Activated naive CD8-positive, alpha-beta T cell treated with anti-CD3 and anti-CD28 coated beads for 36 hours (primary cell): ENCODE measurements at regions not wholly inside any gene's neighbourhood (a gene's known extent, or its start where the extent isn't known, plus 50 kb on each side); places are given as distances from the start of the nearest gene placed in this dataset.
"Not testable (repeated sequence)": the region's sequence is repeated elsewhere in the genome, so short reads cannot be mapped to it uniquely, and the experiment has no call there.

Experiments
- DNase-seq: peaks from one replicate; pipeline ENCODE4 v3.0.0; 2021
- H3K27ac Mint-ChIP-seq: one replicate; pipeline ENCODE4 v1.8.0; 2022; ENCODE audit warnings: mild to moderate bottlenecking, moderate library complexity, mixed read lengths
- H3K27me3 Mint-ChIP-seq: one replicate; pipeline ENCODE4 v1.8.0; 2022; ENCODE audit warnings: mild to moderate bottlenecking, mixed read lengths
- H3K36me3 Mint-ChIP-seq: one replicate; pipeline ENCODE4 v1.8.0; 2021; ENCODE audit warnings: mild to moderate bottlenecking, mixed read lengths
- H3K4me1 Mint-ChIP-seq: one replicate; pipeline ENCODE4 v1.8.0; 2021; ENCODE audit warnings: mixed read lengths
- H3K4me3 Mint-ChIP-seq: one replicate; pipeline ENCODE4 v1.8.0; 2022; ENCODE audit warnings: mild to moderate bottlenecking, moderate library complexity, mixed read lengths
- H3K9me3 Mint-ChIP-seq: one replicate; pipeline ENCODE4 v1.8.0; 2022; ENCODE audit warnings: mixed read lengths

GRCh38 chr19:28358633-28359032, 854.3 kb downstream of the UQCRFS1 start:
- H3K27me3 Mint-ChIP-seq, result peaks cover 3% of the 10 kb centered on the region
- no peak overlapping the region for H3K27ac Mint-ChIP-seq
- H3K4me1 Mint-ChIP-seq, result no peaks in the 10 kb centered on the region
- H3K4me3 Mint-ChIP-seq, result no peak overlapping the region
- no peaks in the 10 kb centered on the region for H3K36me3 Mint-ChIP-seq
- H3K9me3 Mint-ChIP-seq, result peaks cover 7% of the 10 kb centered on the region
- DNase-seq, result no peak

- Mint-ChIP-seq H3K36me3 (no peaks in the 10 kb centered on the region), H3K27ac (no peak overlapping the region), H3K4me1 (no peaks in the 10 kb centered on the region), H3K4me3 (no peak overlapping the region), H3K9me3 (peaks cover 9% of the 10 kb centered on the region), H3K27me3 (no peaks in the 10 kb centered on the region)
- DNase-seq, result no peak
Measured at GRCh38 chr19:28351761-28352160, 861.2 kb downstream of the UQCRFS1 start.

- H3K27me3 Mint-ChIP-seq, H3K4me3 Mint-ChIP-seq, DNase-seq, H3K27ac Mint-ChIP-seq, H3K9me3 Mint-ChIP-seq, H3K4me1 Mint-ChIP-seq, H3K36me3 Mint-ChIP-seq: not testable (repeated sequence)
Measured at GRCh38 chr19:28351321-28351720, 861.6 kb downstream of the UQCRFS1 start.

- Mint-ChIP-seq H3K36me3 (no peaks in the 10 kb centered on the region), H3K9me3 (peaks cover 9% of the 10 kb centered on the region), H3K4me3 (no peak overlapping the region), H3K27me3 (no peaks in the 10 kb centered on the region), H3K4me1 (no peaks in the 10 kb centered on the region), H3K27ac (no peak overlapping the region)
- DNase-seq, result no peak
Measured at GRCh38 chr19:28350673-28351072, 862.3 kb downstream of the UQCRFS1 start.

GRCh38 chr19:28350037-28350436, 862.9 kb downstream of the UQCRFS1 start:
- H3K36me3 Mint-ChIP-seq, result no peaks in the 10 kb centered on the region
- no peak overlapping the region for H3K27ac Mint-ChIP-seq
- no peak overlapping the region for H3K4me3 Mint-ChIP-seq
- no peaks in the 10 kb centered on the region for H3K4me1 Mint-ChIP-seq
- H3K9me3 Mint-ChIP-seq, result peaks cover 6% of the 10 kb centered on the region
- no peak for DNase-seq
- no peaks in the 10 kb centered on the region for H3K27me3 Mint-ChIP-seq

GRCh38 chr19:28349604-28350003, 863.3 kb downstream of the UQCRFS1 start:
- Mint-ChIP-seq H3K27ac (no peak overlapping the region), H3K9me3 (peaks cover 6% of the 10 kb centered on the region), H3K4me1 (no peaks in the 10 kb centered on the region), H3K36me3 (no peaks in the 10 kb centered on the region), H3K4me3 (no peak overlapping the region), H3K27me3 (no peaks in the 10 kb centered on the region)
- no peak for DNase-seq

GRCh38 chr19:28345811-28346210, 867.1 kb downstream of the UQCRFS1 start:
- Mint-ChIP-seq H3K27ac (no peak overlapping the region), H3K27me3 (no peaks in the 10 kb centered on the region), H3K9me3 (no peaks in the 10 kb centered on the region), H3K4me1 (no peaks in the 10 kb centered on the region), H3K36me3 (no peaks in the 10 kb centered on the region), H3K4me3 (no peak overlapping the region)
- no peak for DNase-seq

- H3K4me1 Mint-ChIP-seq, result no peaks in the 10 kb centered on the region
- H3K27me3 Mint-ChIP-seq, result no peaks in the 10 kb centered on the region
- no peaks in the 10 kb centered on the region for H3K36me3 Mint-ChIP-seq
- no peak overlapping the region for H3K27ac Mint-ChIP-seq
- DNase-seq, result no peak
- H3K4me3 Mint-ChIP-seq, result no peak overlapping the region
- H3K9me3 Mint-ChIP-seq, result peaks cover 3% of the 10 kb centered on the region
Measured at GRCh38 chr19:28341810-28342350, 871.1 kb downstream of the UQCRFS1 start.

- H3K27me3 Mint-ChIP-seq, result no peaks in the 10 kb centered on the region
- no peaks in the 10 kb centered on the region for H3K9me3 Mint-ChIP-seq
- no peak overlapping the region for H3K4me3 Mint-ChIP-seq
- no peak for DNase-seq
- H3K36me3 Mint-ChIP-seq, result no peaks in the 10 kb centered on the region
- H3K27ac Mint-ChIP-seq, result no peak overlapping the region
- H3K4me1 Mint-ChIP-seq, result no peaks in the 10 kb centered on the region
Measured at GRCh38 chr19:28334419-28334818, 878.5 kb downstream of the UQCRFS1 start.

- Mint-ChIP-seq H3K36me3 (no peaks in the 10 kb centered on the region), H3K4me3 (no peak overlapping the region), H3K9me3 (no peaks in the 10 kb centered on the region), H3K27me3 (no peaks in the 10 kb centered on the region), H3K4me1 (no peaks in the 10 kb centered on the region), H3K27ac (no peak overlapping the region)
- no peak for DNase-seq
Measured at GRCh38 chr19:28333909-28334308, 879.0 kb downstream of the UQCRFS1 start.

- Mint-ChIP-seq H3K27me3 (no peaks in the 10 kb centered on the region), H3K4me3 (no peak overlapping the region), H3K9me3 (no peaks in the 10 kb centered on the region), H3K36me3 (no peaks in the 10 kb centered on the region), H3K27ac (no peak overlapping the region), H3K4me1 (no peaks in the 10 kb centered on the region)
- no peak for DNase-seq
Measured at GRCh38 chr19:28332886-28333285, 880.1 kb downstream of the UQCRFS1 start.

GRCh38 chr19:28332351-28332750, 880.6 kb downstream of the UQCRFS1 start:
- H3K36me3 Mint-ChIP-seq, result no peaks in the 10 kb centered on the region
- no peak for DNase-seq
- H3K27ac Mint-ChIP-seq, result no peak overlapping the region
- no peak overlapping the region for H3K4me3 Mint-ChIP-seq
- H3K27me3 Mint-ChIP-seq, result no peaks in the 10 kb centered on the region
- H3K9me3 Mint-ChIP-seq, result no peaks in the 10 kb centered on the region
- H3K4me1 Mint-ChIP-seq, result no peaks in the 10 kb centered on the region

- no peak for DNase-seq
- no peaks in the 10 kb centered on the region for H3K27me3 Mint-ChIP-seq
- no peaks in the 10 kb centered on the region for H3K9me3 Mint-ChIP-seq
- H3K4me3 Mint-ChIP-seq, result no peak overlapping the region
- H3K27ac Mint-ChIP-seq, result no peak overlapping the region
- no peaks in the 10 kb centered on the region for H3K4me1 Mint-ChIP-seq
- no peaks in the 10 kb centered on the region for H3K36me3 Mint-ChIP-seq
Measured at GRCh38 chr19:28331596-28331995, 881.4 kb downstream of the UQCRFS1 start.

GRCh38 chr19:28330831-28331230, 882.1 kb downstream of the UQCRFS1 start:
- DNase-seq, result no peak
- Mint-ChIP-seq H3K36me3 (no peaks in the 10 kb centered on the region), H3K27ac (no peak overlapping the region), H3K4me3 (no peak overlapping the region), H3K9me3 (no peaks in the 10 kb centered on the region), H3K4me1 (no peaks in the 10 kb centered on the region), H3K27me3 (no peaks in the 10 kb centered on the region)

GRCh38 chr19:28329429-28329828, 883.5 kb downstream of the UQCRFS1 start:
- Mint-ChIP-seq H3K9me3 (no peaks in the 10 kb centered on the region), H3K4me1 (no peaks in the 10 kb centered on the region), H3K27ac (no peak overlapping the region), H3K36me3 (no peaks in the 10 kb centered on the region), H3K27me3 (no peaks in the 10 kb centered on the region), H3K4me3 (no peak overlapping the region)
- no peak for DNase-seq

GRCh38 chr19:28327905-28328304, 885.0 kb downstream of the UQCRFS1 start:
- H3K27ac Mint-ChIP-seq, result no peak overlapping the region
- no peaks in the 10 kb centered on the region for H3K9me3 Mint-ChIP-seq
- no peaks in the 10 kb centered on the region for H3K27me3 Mint-ChIP-seq
- no peaks in the 10 kb centered on the region for H3K4me1 Mint-ChIP-seq
- no peak overlapping the region for H3K4me3 Mint-ChIP-seq
- no peak for DNase-seq
- H3K36me3 Mint-ChIP-seq, result no peaks in the 10 kb centered on the region

GRCh38 chr19:28326746-28327145, 886.2 kb downstream of the UQCRFS1 start:
- H3K4me1 Mint-ChIP-seq, result no peaks in the 10 kb centered on the region

More at GRCh38 chr19:28326746-28327145, 886.2 kb downstream of the UQCRFS1 start:
- Mint-ChIP-seq H3K27me3 (no peaks in the 10 kb centered on the region), H3K9me3 (no peaks in the 10 kb centered on the region), H3K27ac (no peak overlapping the region), H3K36me3 (no peaks in the 10 kb centered on the region), H3K4me3 (no peak overlapping the region)
- no peak for DNase-seq
